ENCODE measurements at regions not wholly inside any gene's neighbourhood (a gene's known extent, or its start where the extent isn't known, plus 50 kb on each side); places are given as distances from the start of the nearest gene placed in this dataset.

DNA sequence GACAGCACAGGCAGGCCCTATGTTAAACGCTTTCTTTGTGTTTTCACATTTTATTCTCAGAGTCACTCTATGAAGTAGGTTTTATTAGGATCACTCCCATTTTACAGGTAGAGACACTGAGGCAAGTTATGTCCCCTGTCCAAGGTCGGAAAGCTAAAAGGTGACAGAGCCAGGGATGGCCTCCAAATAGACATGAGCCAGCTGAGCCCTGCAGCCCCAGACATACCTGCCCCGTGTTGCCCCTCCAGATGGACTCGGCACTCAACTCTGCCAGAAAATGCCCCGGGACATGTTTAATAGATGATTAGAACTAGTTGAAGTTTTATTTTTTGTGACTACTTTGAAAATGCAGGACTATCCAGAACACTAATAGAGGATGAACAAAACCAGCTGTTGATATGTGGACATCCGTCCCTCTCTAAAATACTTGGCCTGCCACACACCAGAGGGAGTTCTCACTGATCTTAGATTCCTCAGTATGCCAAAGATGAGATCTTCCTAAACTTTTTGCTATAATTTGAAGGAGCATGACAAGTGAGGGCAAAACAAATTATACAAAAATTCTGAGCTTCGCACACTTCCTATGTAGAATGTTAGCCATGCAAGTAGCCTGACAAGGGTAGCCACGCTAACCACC, 258.6 kb upstream of the ADAMTS16 start:
- no peak for TF ChIP-seq ESRRA (IDR thresholded peaks at IDR 0.05; ENCODE audit: borderline replicate concordance, low read length)
- no peak for TF ChIP-seq KDM1A (IDR thresholded peaks at IDR 0.05; ENCODE audit: low read depth)
- TF ChIP-seq, protein P1, sequence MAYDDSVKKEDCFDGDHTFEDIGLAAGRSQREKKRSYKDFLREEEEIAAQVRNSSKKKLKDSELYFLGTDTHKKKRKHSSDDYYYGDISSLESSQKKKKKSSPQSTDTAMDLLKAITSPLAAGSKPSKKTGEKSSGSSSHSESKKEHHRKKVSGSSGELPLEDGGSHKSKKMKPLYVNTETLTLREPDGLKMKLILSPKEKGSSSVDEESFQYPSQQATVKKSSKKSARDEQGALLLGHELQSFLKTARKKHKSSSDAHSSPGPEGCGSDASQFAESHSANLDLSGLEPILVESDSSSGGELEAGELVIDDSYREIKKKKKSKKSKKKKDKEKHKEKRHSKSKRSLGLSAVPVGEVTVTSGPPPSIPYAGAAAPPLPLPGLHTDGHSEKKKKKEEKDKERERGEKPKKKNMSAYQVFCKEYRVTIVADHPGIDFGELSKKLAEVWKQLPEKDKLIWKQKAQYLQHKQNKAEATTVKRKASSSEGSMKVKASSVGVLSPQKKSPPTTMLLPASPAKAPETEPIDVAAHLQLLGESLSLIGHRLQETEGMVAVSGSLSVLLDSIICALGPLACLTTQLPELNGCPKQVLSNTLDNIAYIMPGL (CRISPR knock-in tag; IDR thresholded peaks at IDR 0.05; ENCODE audit: borderline replicate concordance) = no peak
- no peak for TF ChIP-seq HOXA7 (CRISPR knock-in tag; IDR thresholded peaks at IDR 0.05)
- TF ChIP-seq RARB (CRISPR knock-in tag; IDR thresholded peaks at IDR 0.05) = no peak
- TF ChIP-seq, protein P2, sequence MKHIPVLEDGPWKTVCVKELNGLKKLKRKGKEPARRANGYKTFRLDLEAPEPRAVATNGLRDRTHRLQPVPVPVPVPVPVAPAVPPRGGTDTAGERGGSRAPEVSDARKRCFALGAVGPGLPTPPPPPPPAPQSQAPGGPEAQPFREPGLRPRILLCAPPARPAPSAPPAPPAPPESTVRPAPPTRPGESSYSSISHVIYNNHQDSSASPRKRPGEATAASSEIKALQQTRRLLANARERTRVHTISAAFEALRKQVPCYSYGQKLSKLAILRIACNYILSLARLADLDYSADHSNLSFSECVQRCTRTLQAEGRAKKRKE (CRISPR knock-in tag; IDR thresholded peaks at IDR 0.05; ENCODE audit: low read depth) = no peak
- no peak for TF ChIP-seq SMC3 (IDR thresholded peaks at IDR 0.05)
- no peak for TF ChIP-seq FOXS1 (CRISPR knock-in tag; IDR thresholded peaks at IDR 0.05)
- TF ChIP-seq NFE2L2 (conservative IDR thresholded peaks at IDR 0.05; ENCODE audit: low read length) = no peak
- no peak for TF ChIP-seq HEYL (CRISPR knock-in tag; IDR thresholded peaks at IDR 0.05)
- TF ChIP-seq, protein P3, sequence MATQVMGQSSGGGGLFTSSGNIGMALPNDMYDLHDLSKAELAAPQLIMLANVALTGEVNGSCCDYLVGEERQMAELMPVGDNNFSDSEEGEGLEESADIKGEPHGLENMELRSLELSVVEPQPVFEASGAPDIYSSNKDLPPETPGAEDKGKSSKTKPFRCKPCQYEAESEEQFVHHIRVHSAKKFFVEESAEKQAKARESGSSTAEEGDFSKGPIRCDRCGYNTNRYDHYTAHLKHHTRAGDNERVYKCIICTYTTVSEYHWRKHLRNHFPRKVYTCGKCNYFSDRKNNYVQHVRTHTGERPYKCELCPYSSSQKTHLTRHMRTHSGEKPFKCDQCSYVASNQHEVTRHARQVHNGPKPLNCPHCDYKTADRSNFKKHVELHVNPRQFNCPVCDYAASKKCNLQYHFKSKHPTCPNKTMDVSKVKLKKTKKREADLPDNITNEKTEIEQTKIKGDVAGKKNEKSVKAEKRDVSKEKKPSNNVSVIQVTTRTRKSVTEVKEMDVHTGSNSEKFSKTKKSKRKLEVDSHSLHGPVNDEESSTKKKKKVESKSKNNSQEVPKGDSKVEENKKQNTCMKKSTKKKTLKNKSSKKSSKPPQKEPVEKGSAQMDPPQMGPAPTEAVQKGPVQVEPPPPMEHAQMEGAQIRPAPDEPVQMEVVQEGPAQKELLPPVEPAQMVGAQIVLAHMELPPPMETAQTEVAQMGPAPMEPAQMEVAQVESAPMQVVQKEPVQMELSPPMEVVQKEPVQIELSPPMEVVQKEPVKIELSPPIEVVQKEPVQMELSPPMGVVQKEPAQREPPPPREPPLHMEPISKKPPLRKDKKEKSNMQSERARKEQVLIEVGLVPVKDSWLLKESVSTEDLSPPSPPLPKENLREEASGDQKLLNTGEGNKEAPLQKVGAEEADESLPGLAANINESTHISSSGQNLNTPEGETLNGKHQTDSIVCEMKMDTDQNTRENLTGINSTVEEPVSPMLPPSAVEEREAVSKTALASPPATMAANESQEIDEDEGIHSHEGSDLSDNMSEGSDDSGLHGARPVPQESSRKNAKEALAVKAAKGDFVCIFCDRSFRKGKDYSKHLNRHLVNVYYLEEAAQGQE (IDR thresholded peaks at IDR 0.05) = no peak
- TF ChIP-seq CHD4 (IDR thresholded peaks at IDR 0.05; ENCODE audit: borderline replicate concordance) = no peak
- TF ChIP-seq SREBF2 (IDR thresholded peaks at IDR 0.05) = no peak
- Histone ChIP-seq H3K4me3 (no peak overlapping the region), H3K4me2 (no peak overlapping the region), H3K27ac (no peak overlapping the region), H3K9me3 (no peaks in the 10 kb centered on the region), H3K4me1 (no peaks in the 10 kb centered on the region)
- DNase-seq (ENCODE audit: low read depth in 1 of 2, low spot score in 1 of 2) (no peak), FAIRE-seq (no peak), ATAC-seq (no peak)
- 58% methylated on average over 8 of the region's 8 CpGs for WGBS (ENCODE audit: missing lambda C conversion rate)
- POLR2A ChIA-PET = no interaction called here
- CTCF ChIA-PET = interaction anchor here (1.4 to 10.3 kb wide), 4 partner anchors 13 to 539 kb away, joined by 5 to 234 read pairs (median 13); partner anchors contain the start of gene ICE1

DNA sequence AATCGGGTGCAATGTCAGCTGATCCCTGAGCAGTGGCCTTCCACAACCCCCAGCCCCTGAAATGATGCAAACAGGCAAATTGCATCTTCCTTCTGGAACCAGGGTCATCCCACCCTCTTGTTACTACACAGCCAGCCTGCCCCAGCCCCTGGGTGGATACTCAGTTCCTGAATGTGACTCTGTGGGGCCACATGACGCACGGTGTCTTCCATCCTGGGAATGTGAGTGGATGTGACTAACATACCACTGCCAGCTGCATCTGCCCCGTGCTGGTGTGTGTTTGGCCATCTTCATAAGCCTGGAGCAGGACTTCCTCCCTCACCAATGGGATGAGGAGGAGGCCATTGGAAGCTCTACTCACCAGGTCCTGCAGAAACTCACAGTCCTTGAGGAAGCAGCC, 257.9 kb upstream of the ADAMTS16 start:
- no peak for FAIRE-seq
- no peak overlapping the region for H3K4me2 ChIP-seq
- no peaks in the 10 kb centered on the region for H3K9me3 ChIP-seq
- H3K4me1 ChIP-seq = no peaks in the 10 kb centered on the region
- ChIA-PET CTCF (interaction anchor here (1.0 to 10.3 kb wide), 3 partner anchors 14 to 538 kb away, joined by 4 to 234 read pairs (median 6); partner anchors contain the start of gene ICE1), POLR2A (no interaction called here)
- TF ChIP-seq EHMT2 (IDR thresholded peaks at IDR 0.05; ENCODE audit: low read depth) = no peak
- TF ChIP-seq CEBPB (IDR thresholded peaks at IDR 0.05) = no peak
- no peak for TF ChIP-seq HEYL (CRISPR knock-in tag; IDR thresholded peaks at IDR 0.05)
- TF ChIP-seq MYC (IDR thresholded peaks at IDR 0.05; ENCODE audit: borderline replicate concordance, low read length) = no peak
- no peak for TF ChIP-seq FOSB (CRISPR knock-in tag; IDR thresholded peaks at IDR 0.05)
- TF ChIP-seq FOSL2 (IDR thresholded peaks at IDR 0.05) = no peak
- TF ChIP-seq FOSL2 (CRISPR knock-in tag; IDR thresholded peaks at IDR 0.05) = no peak
- no peak for TF ChIP-seq CBX8 (IDR thresholded peaks at IDR 0.05)
- TF ChIP-seq, protein P4, sequence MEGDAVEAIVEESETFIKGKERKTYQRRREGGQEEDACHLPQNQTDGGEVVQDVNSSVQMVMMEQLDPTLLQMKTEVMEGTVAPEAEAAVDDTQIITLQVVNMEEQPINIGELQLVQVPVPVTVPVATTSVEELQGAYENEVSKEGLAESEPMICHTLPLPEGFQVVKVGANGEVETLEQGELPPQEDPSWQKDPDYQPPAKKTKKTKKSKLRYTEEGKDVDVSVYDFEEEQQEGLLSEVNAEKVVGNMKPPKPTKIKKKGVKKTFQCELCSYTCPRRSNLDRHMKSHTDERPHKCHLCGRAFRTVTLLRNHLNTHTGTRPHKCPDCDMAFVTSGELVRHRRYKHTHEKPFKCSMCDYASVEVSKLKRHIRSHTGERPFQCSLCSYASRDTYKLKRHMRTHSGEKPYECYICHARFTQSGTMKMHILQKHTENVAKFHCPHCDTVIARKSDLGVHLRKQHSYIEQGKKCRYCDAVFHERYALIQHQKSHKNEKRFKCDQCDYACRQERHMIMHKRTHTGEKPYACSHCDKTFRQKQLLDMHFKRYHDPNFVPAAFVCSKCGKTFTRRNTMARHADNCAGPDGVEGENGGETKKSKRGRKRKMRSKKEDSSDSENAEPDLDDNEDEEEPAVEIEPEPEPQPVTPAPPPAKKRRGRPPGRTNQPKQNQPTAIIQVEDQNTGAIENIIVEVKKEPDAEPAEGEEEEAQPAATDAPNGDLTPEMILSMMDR (IDR thresholded peaks at IDR 0.05) = no peak
- no peak for TF ChIP-seq PHF8 (IDR thresholded peaks at IDR 0.05; ENCODE audit: borderline replicate concordance, low read depth)
- TF ChIP-seq JUNB (IDR thresholded peaks at IDR 0.05) = no peak
- no peak for TF ChIP-seq POLR2AphosphoS2 (conservative IDR thresholded peaks at IDR 0.05; ENCODE audit: low read length)
- TF ChIP-seq BHLHE40 (IDR thresholded peaks at IDR 0.05; ENCODE audit: low read depth, low read length) = no peak
- TF ChIP-seq, protein P5, sequence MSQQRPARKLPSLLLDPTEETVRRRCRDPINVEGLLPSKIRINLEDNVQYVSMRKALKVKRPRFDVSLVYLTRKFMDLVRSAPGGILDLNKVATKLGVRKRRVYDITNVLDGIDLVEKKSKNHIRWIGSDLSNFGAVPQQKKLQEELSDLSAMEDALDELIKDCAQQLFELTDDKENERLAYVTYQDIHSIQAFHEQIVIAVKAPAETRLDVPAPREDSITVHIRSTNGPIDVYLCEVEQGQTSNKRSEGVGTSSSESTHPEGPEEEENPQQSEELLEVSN (IDR thresholded peaks at IDR 0.05; ENCODE audit: borderline replicate concordance, low read depth) = no peak
- no peak for TF ChIP-seq EHF (CRISPR knock-in tag; IDR thresholded peaks at IDR 0.05)
- no peak for TF ChIP-seq FOXS1 (CRISPR knock-in tag; IDR thresholded peaks at IDR 0.05)
- TF ChIP-seq SREBF2 (IDR thresholded peaks at IDR 0.05) = no peak
- TF ChIP-seq SMC3 (IDR thresholded peaks at IDR 0.05) = no peak
- no peak for TF ChIP-seq CHD2 (IDR thresholded peaks at IDR 0.05; ENCODE audit: low read length, partially characterized antibody)
- no peak overlapping the region for H3K4me3 ChIP-seq
- H3K27ac ChIP-seq = no peak overlapping the region
- WGBS (ENCODE audit: missing lambda C conversion rate) = 20% methylated on average over 1 of the region's 4 CpGs
- no peak for DNase-seq (ENCODE audit: low read depth in 1 of 2, low spot score in 1 of 2)
- no peak for ATAC-seq
